Esophagus squamous epithelium (tissue), 4 donors: ENCODE measurements at regions not wholly inside any gene's neighbourhood (a gene's known extent, or its start where the extent isn't known, plus 50 kb on each side); places are given as distances from the start of the nearest gene placed in this dataset.
"Not testable (repeated sequence)": the region's sequence is repeated elsewhere in the genome, so short reads cannot be mapped to it uniquely, and the experiment has no call there.

Experiments used
- CTCF ChIP-seq, 6 experiments: fragments of 450-650 bp in 4 of 6; fragments of 200-600 bp in 2 of 6; sonication (generic) in 2 of 6; IDR thresholded peaks; one replicate each; pipeline ENCODE4 v1.5.1; 2016 to 2019; ENCODE audit warnings: antibody characterized with exemption in 6 of 6, mild to moderate bottlenecking in 4 of 6, moderate library complexity in 4 of 6
- POLR2A ChIP-seq, 4 donors: fragments of 450-650 bp; IDR thresholded peaks; one replicate each; pipeline ENCODE4 v1.6.1; 2017; ENCODE audit warnings: antibody characterized with exemption in 4 of 4, mild to moderate bottlenecking in 4 of 4, moderate library complexity in 3 of 4

- not testable (repeated sequence) for TF ChIP-seq CTCF, POLR2A (IDR thresholded peaks at IDR 0.05)
Observed at GRCh38 chr15:20089541-20089940, 452.1 kb downstream of the GOLGA6L6 start.
